Smooth muscle cell (in vitro differentiated cells): ENCODE measurements at regions not wholly inside any gene's neighbourhood (a gene's known extent, or its start where the extent isn't known, plus 50 kb on each side); places are given as distances from the start of the nearest gene placed in this dataset.

Experiments used
- DNase-seq: peaks from one replicate; lab custom pipeline; 2025; ENCODE audit not compliant: unreplicated experiment; lab: John Stamatoyannopoulos, UW
- H2AFZ ChIP-seq: fragments of 200-600 bp; sonication (generic); 2 replicates; pipeline ENCODE4 v1.6.0; 2016; ENCODE audit warnings: antibody characterized with exemption, low read depth, mild to moderate bottlenecking
- H3F3A ChIP-seq: fragments of 200-600 bp; sonication (generic); 2 replicates; pipeline ENCODE4 v1.6.0; 2017; ENCODE audit warnings: antibody characterized with exemption, low read depth
- H3K27ac ChIP-seq: fragments of 200-600 bp; sonication (generic); 2 replicates; pipeline ENCODE4 v1.5.1; 2016; ENCODE audit warnings: low read depth, mild to moderate bottlenecking
- H3K27me3 ChIP-seq: fragments of 200-600 bp; sonication (generic); 2 replicates; pipeline ENCODE4 v1.6.1; 2016; ENCODE audit warnings: low read depth, mild to moderate bottlenecking
- H3K36me3 ChIP-seq: fragments of 200-600 bp; sonication (generic); 2 replicates; pipeline ENCODE4 v1.5.1; 2016; ENCODE audit warnings: low read depth
- H3K4me1 ChIP-seq: fragments of 200-600 bp; sonication (generic); 2 replicates; pipeline ENCODE4 v1.5.1; 2016; ENCODE audit warnings: low read depth
- H3K4me2 ChIP-seq: fragments of 200-600 bp; sonication (generic); 2 replicates; pipeline ENCODE4 v1.6.0; 2016; ENCODE audit warnings: mild to moderate bottlenecking
- H3K4me3 ChIP-seq: fragments of 200-600 bp; sonication (generic); 2 replicates; pipeline ENCODE4 v1.5.1; 2016; ENCODE audit warnings: mild to moderate bottlenecking
- H3K79me2 ChIP-seq: fragments of 200-600 bp; sonication (generic); 2 replicates; pipeline ENCODE4 v1.6.0; 2016; ENCODE audit warnings: low read depth, mild to moderate bottlenecking
- H3K9ac ChIP-seq: fragments of 200-600 bp; sonication (generic); 2 replicates; pipeline ENCODE4 v1.6.0; 2016; ENCODE audit warnings: low read depth
- H3K9me3 ChIP-seq: fragments of 200-600 bp; sonication (generic); replicated peaks from 2 replicates; pipeline ENCODE4 v1.5.1; 2016; ENCODE audit warnings: low read depth
- H4K20me1 ChIP-seq: fragments of 200-600 bp; sonication (generic); 2 replicates; pipeline ENCODE4 v1.6.0; 2016; ENCODE audit warnings: low read depth
- WGBS: methylation state at CpG from one replicate; pipeline ENCODE4 v1.1.7; 2016; ENCODE audit warnings: low lambda C conversion rate; 5-methylcytosine and 5-hydroxymethylcytosine counted together
- TF ChIP-seq, protein P1 (sequence below): fragments of 200-600 bp; sonication (generic); IDR thresholded peaks from 2 replicates; pipeline ENCODE4 v1.5.1; 2017; ENCODE audit warnings: borderline replicate concordance, mild to moderate bottlenecking, antibody characterized with exemption; ENCODE audit not compliant: insufficient read depth, poor library complexity, severe bottlenecking

DNA sequence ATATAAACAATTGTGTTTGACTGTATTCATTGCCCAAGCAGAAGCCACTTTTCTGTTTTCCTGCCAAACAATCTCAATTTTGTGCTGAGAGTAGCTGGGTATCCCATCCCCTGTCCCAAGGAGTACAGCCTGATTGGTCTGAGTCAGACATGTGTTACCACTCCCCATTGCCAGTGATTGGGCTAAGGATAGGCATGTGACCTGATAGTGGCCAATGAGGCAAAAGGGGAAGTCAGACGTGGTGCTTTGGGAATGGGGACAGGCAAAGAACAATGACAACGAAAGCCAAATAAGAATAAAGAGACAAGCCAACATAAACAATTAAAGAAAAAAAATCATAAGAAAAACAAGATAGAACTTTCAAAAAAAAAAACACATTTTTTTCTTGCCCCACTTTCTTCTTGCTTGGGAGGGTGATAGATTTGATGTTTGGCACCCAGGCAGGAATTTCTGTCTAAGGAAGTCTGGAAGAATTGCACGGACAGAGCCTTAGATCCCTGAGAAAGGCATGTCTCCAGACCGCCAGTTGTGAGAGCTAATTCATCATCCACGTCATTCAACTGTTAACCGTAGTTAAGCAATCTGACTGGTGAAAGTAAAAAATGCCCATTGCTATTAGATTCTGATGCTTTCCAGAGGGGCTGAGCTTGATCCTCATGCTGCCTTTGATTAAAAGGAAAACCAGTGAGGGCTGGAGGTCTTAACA is 626.6 kb upstream of the TMEM132C start:
- no peaks in the 10 kb centered on the region for H3K27me3 ChIP-seq
- no peak overlapping the region for H3K9ac ChIP-seq
- no peak overlapping the region for H3K27ac ChIP-seq
- no peak overlapping the region for H3K4me3 ChIP-seq
- H4K20me1 ChIP-seq, result no peaks in the 10 kb centered on the region
- no peaks in the 10 kb centered on the region for H3K36me3 ChIP-seq
- WGBS, result 62% methylated on average over 6 of the region's 6 CpGs
- H3K9me3 ChIP-seq, result no peaks in the 10 kb centered on the region
- H3K4me1 ChIP-seq, result peaks cover 6% of the 10 kb centered on the region
- H3F3A ChIP-seq, result no peaks in the 10 kb centered on the region
- H2AFZ ChIP-seq, result no peak overlapping the region
- no peaks in the 10 kb centered on the region for H3K79me2 ChIP-seq
- no peak overlapping the region for H3K4me2 ChIP-seq
- no peak for DNase-seq
- TF ChIP-seq, protein P1, sequence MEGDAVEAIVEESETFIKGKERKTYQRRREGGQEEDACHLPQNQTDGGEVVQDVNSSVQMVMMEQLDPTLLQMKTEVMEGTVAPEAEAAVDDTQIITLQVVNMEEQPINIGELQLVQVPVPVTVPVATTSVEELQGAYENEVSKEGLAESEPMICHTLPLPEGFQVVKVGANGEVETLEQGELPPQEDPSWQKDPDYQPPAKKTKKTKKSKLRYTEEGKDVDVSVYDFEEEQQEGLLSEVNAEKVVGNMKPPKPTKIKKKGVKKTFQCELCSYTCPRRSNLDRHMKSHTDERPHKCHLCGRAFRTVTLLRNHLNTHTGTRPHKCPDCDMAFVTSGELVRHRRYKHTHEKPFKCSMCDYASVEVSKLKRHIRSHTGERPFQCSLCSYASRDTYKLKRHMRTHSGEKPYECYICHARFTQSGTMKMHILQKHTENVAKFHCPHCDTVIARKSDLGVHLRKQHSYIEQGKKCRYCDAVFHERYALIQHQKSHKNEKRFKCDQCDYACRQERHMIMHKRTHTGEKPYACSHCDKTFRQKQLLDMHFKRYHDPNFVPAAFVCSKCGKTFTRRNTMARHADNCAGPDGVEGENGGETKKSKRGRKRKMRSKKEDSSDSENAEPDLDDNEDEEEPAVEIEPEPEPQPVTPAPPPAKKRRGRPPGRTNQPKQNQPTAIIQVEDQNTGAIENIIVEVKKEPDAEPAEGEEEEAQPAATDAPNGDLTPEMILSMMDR, result no peak

DNA sequence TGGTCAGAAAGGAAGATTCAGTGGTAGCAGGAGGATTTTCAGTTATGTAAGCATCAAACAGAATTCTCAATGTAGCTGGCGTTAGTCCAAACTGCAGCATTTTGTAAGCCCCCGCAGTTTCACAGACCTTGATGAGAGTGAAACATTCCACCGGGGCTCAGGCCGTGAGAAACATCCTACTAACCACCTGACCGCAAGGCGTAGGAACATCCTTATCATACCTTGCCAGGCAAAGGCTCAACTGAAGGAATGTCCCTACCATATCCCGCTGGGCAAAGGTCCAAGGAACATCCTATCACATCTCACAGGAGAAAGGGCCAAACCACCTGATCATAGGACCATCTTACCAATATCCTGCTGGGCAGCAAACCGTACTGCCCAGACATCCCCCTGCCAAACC is 624.8 kb upstream of the TMEM132C start:
- Histone ChIP-seq H3K9ac (no peak overlapping the region), H3K9me3 (no peaks in the 10 kb centered on the region), H3K36me3 (no peaks in the 10 kb centered on the region), H4K20me1 (no peaks in the 10 kb centered on the region), H3K27me3 (no peaks in the 10 kb centered on the region), H3K79me2 (no peaks in the 10 kb centered on the region), H3F3A (no peaks in the 10 kb centered on the region), H3K4me3 (no peak overlapping the region), H3K27ac (no peak overlapping the region), H3K4me1 (peaks cover 6% of the 10 kb centered on the region), H3K4me2 (no peak overlapping the region), H2AFZ (no peak overlapping the region)
- TF ChIP-seq, protein P1, result no peak
- WGBS, result 92% methylated on average over 8 of the region's 8 CpGs
- DNase-seq, result no peak

DNA sequence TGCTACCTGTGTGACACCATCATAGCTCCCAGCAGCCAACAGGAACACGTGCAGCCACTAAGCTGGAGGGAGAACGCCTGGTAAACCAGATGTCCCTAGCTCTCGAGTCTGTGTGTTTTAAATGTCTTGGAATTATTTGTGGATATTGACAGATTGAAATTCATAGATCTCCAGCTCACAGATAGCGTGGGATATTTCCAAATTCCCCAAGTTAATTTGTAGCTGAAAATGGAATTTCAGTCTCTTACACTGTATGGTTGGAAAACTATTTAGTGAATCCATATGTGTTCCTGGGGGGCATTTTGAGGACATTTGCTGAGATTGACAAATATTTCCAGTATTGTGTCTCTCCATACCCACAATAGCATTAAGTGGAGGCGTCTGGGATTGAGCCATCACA is 618.6 kb upstream of the TMEM132C start:
- no peaks in the 10 kb centered on the region for H3K9me3 ChIP-seq
- H3K4me1 ChIP-seq, result peaks cover 6% of the 10 kb centered on the region

DNA sequence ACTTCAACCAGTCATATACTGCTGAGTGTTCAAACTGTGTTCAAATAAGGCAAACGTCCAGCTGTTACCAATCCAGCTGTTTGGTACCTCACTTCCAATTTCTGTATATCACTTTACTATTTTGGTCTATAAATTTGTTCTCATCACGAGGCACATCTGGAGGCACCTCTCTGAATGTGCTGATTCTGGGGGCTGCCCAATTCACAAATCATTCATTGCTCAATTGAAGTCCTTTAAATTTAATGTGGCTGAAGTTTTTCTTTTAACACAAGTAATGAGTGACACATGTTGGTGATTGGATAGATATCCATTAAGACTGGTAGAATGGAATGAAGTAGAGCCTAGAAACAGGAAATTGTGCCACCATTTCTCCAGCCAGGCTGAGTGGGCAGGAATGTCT is 617.0 kb upstream of the TMEM132C start:
- H3K9ac ChIP-seq, result no peak overlapping the region
- 90% methylated on average over 2 of the region's 2 CpGs for WGBS
- H3F3A ChIP-seq, result no peaks in the 10 kb centered on the region
- no peaks in the 10 kb centered on the region for H3K79me2 ChIP-seq
- H3K27ac ChIP-seq, result peak overlapping the region; percentile 45
- DNase-seq, result no peak
- no peaks in the 10 kb centered on the region for H3K36me3 ChIP-seq
- H2AFZ ChIP-seq, result no peak overlapping the region
- no peak overlapping the region for H3K4me3 ChIP-seq
- TF ChIP-seq, protein P1, result no peak
- H3K9me3 ChIP-seq, result no peaks in the 10 kb centered on the region
- H3K4me1 ChIP-seq, result no peaks in the 10 kb centered on the region
- H3K27me3 ChIP-seq, result no peaks in the 10 kb centered on the region
- peak overlapping the region; percentile 9 for H3K4me2 ChIP-seq
- no peaks in the 10 kb centered on the region for H4K20me1 ChIP-seq

More for the DNA sequence above, 618.6 kb upstream of the TMEM132C start:
- H3F3A ChIP-seq, result no peaks in the 10 kb centered on the region
- H4K20me1 ChIP-seq, result no peaks in the 10 kb centered on the region
- no peaks in the 10 kb centered on the region for H3K36me3 ChIP-seq
- no peak overlapping the region for H2AFZ ChIP-seq
- H3K79me2 ChIP-seq, result no peaks in the 10 kb centered on the region
- no peak for DNase-seq
- H3K27ac ChIP-seq, result no peak overlapping the region
- H3K4me2 ChIP-seq, result no peak overlapping the region
- no peak overlapping the region for H3K9ac ChIP-seq
- 88% methylated on average over 5 of the region's 5 CpGs for WGBS
- no peak overlapping the region for H3K4me3 ChIP-seq
- no peaks in the 10 kb centered on the region for H3K27me3 ChIP-seq
- TF ChIP-seq, protein P1, result no peak
